NCI-H345 treated with DMSO at 0.1 percent for 48 hours (cell line): ENCODE measurements at regions not wholly inside any gene's neighbourhood (a gene's known extent, or its start where the extent isn't known, plus 50 kb on each side); places are given as distances from the start of the nearest gene placed in this dataset.

Experiments
- DNase-seq: peaks from one replicate; lab custom pipeline; 2025; ENCODE audit not compliant: unreplicated experiment; lab: John Stamatoyannopoulos, UW

GRCh38 chr6:164502833-164503232 is 806.6 kb downstream of the C6orf118 start:
- DNase-seq = no peak

GRCh38 chr6:164495882-164496495 is 813.4 kb downstream of the C6orf118 start:
- DNase-seq = no peak

GRCh38 chr6:164478426-164478825 is 831.0 kb downstream of the C6orf118 start:
- no peak for DNase-seq

GRCh38 chr6:164477790-164478189 is 831.6 kb downstream of the C6orf118 start:
- no peak for DNase-seq

GRCh38 chr6:164477101-164477500 is 832.3 kb downstream of the C6orf118 start:
- DNase-seq = no peak

GRCh38 chr6:164469276-164469949 is 840.0 kb downstream of the C6orf118 start:
- DNase-seq = no peak

- DNase-seq = no peak
These were observed 853.6 kb downstream of the C6orf118 start for GRCh38 chr6:164455835-164456234.

- no peak for DNase-seq
These were observed 855.6 kb downstream of the C6orf118 start for GRCh38 chr6:164453835-164454234.

- DNase-seq = no peak
These were observed 866.8 kb downstream of the C6orf118 start for GRCh38 chr6:164442572-164442971.

- no peak for DNase-seq
These were observed 870.1 kb downstream of the C6orf118 start for GRCh38 chr6:164439331-164439730.

- DNase-seq = no peak
These were observed 872.4 kb downstream of the C6orf118 start for GRCh38 chr6:164436976-164437375.

GRCh38 chr6:164427728-164428402 is 881.5 kb downstream of the C6orf118 start:
- no peak for DNase-seq

GRCh38 chr6:164424489-164424888 is 884.9 kb downstream of the C6orf118 start:
- no peak for DNase-seq

GRCh38 chr6:164419099-164419498 is 890.3 kb downstream of the C6orf118 start:
- DNase-seq = no peak

- no peak for DNase-seq
These were observed 891.2 kb downstream of the C6orf118 start for GRCh38 chr6:164418262-164418588.

GRCh38 chr6:164417537-164418261 is 891.7 kb downstream of the C6orf118 start:
- DNase-seq = no peak

- no peak for DNase-seq
These were observed 893.4 kb downstream of the C6orf118 start for GRCh38 chr6:164415832-164416563.

- no peak for DNase-seq
These were observed 894.7 kb downstream of the C6orf118 start for GRCh38 chr6:164414695-164415094.

GRCh38 chr6:164412566-164412965 is 896.8 kb downstream of the C6orf118 start:
- DNase-seq = no peak

- DNase-seq = no peak
These were observed 899.4 kb downstream of the C6orf118 start for GRCh38 chr6:164410017-164410416.
